SK-N-SH treated with all-trans-retinoic acid at 6 μM for 48 hours (cell line): ENCODE measurements at regions not wholly inside any gene's neighbourhood (a gene's known extent, or its start where the extent isn't known, plus 50 kb on each side); places are given as distances from the start of the nearest gene placed in this dataset.

Experiments
- ATAC-seq: fragments of 200-7000 bp; cut with Tn5 transposase; 3 replicates; pipeline ENCODE4 v1.9.1; 2020; ENCODE audit warnings: mild to moderate bottlenecking, moderate library complexity
- ARNTL ChIP-seq: fragments of 450-650 bp; formaldehyde crosslinking; IDR thresholded peaks from 2 replicates; pipeline ENCODE4 v1.5.0; 2020; ENCODE audit warnings: low read depth, mild to moderate bottlenecking, moderate library complexity, borderline replicate concordance
- BACH2 ChIP-seq: fragments of 250-450 bp; sonication (Bioruptor Pico); IDR thresholded peaks from 2 replicates; pipeline ENCODE4 v1.9.0; 2021; ENCODE audit warnings: mild to moderate bottlenecking, borderline replicate concordance
- CSDC2 ChIP-seq: fragments of 250-450 bp; sonication (Bioruptor Pico); IDR thresholded peaks from 2 replicates; pipeline ENCODE4 v1.5.0; 2020; ENCODE audit warnings: mild to moderate bottlenecking, moderate library complexity
- CSRNP3 ChIP-seq: fragments of 250-450 bp; sonication (Bioruptor Pico); IDR thresholded peaks from 2 replicates; pipeline ENCODE4 v1.5.1; 2021; ENCODE audit warnings: mild to moderate bottlenecking, moderate library complexity
- ESRRG ChIP-seq: fragments of 250-450 bp; sonication (Bioruptor Pico); IDR thresholded peaks from 2 replicates; pipeline ENCODE4 v1.6.1; 2021; ENCODE audit warnings: mild to moderate bottlenecking
- GLIS3 ChIP-seq: fragments of 250-450 bp; sonication (Bioruptor Pico); IDR thresholded peaks from 2 replicates; pipeline ENCODE4 v1.5.0; 2020; ENCODE audit warnings: mild to moderate bottlenecking, moderate library complexity
- ISL1 ChIP-seq: fragments of 250-450 bp; sonication (Bioruptor Pico); IDR thresholded peaks from 2 replicates; pipeline ENCODE4 v2.1.2; 2022; ENCODE audit warnings: mild to moderate bottlenecking, moderate library complexity
- OSR1 ChIP-seq: fragments of 250-450 bp; sonication (Bioruptor Pico); IDR thresholded peaks from 2 replicates; pipeline ENCODE4 v1.8.0; 2022; ENCODE audit warnings: moderate library complexity, mild to moderate bottlenecking, inconsistent platforms
- PATZ1 ChIP-seq: fragments of 250-450 bp; sonication (Bioruptor Pico); IDR thresholded peaks from 2 replicates; pipeline ENCODE4 v1.8.0; 2020; ENCODE audit warnings: mild to moderate bottlenecking, moderate library complexity, borderline replicate concordance
- POU6F1 ChIP-seq: fragments of 250-450 bp; sonication (Bioruptor Pico); IDR thresholded peaks from 2 replicates; pipeline ENCODE4 v1.8.0; 2021; ENCODE audit warnings: low read depth, mild to moderate bottlenecking, moderate library complexity, borderline replicate concordance
- PPARA ChIP-seq: fragments of 250-450 bp; sonication (Bioruptor Pico); IDR thresholded peaks from 2 replicates; pipeline ENCODE4 v1.5.0; 2020; ENCODE audit warnings: mild to moderate bottlenecking, borderline replicate concordance
- RARB ChIP-seq: fragments of 250-450 bp; sonication (Bioruptor Pico); IDR thresholded peaks from 2 replicates; pipeline ENCODE4 v1.8.0; 2021; ENCODE audit warnings: mild to moderate bottlenecking, moderate library complexity
- SNAI2 ChIP-seq: fragments of 250-450 bp; sonication (Bioruptor Pico); IDR thresholded peaks from 2 replicates; pipeline ENCODE4 v1.5.0; 2020; ENCODE audit warnings: mild to moderate bottlenecking, moderate library complexity
- TCF4 ChIP-seq: fragments of 250-450 bp; sonication (Bioruptor Pico); IDR thresholded peaks from 2 replicates; pipeline ENCODE4 v1.8.0; 2021; ENCODE audit warnings: mild to moderate bottlenecking, moderate library complexity, borderline replicate concordance
- TOX ChIP-seq: fragments of 250-450 bp; sonication (Bioruptor Pico); IDR thresholded peaks from 2 replicates; pipeline ENCODE4 v1.8.0; 2021; ENCODE audit warnings: mild to moderate bottlenecking, moderate library complexity, borderline replicate concordance
- TSHZ2 ChIP-seq: fragments of 250-450 bp; sonication (Bioruptor Pico); IDR thresholded peaks from 2 replicates; pipeline ENCODE4 v1.5.0; 2020; ENCODE audit warnings: mild to moderate bottlenecking, moderate library complexity
- ZC3H10 ChIP-seq: fragments of 250-450 bp; sonication (Bioruptor Pico); IDR thresholded peaks from 2 replicates; pipeline ENCODE4 v1.5.1; 2021; ENCODE audit warnings: mild to moderate bottlenecking, moderate library complexity
- ZFP3 ChIP-seq: fragments of 250-450 bp; sonication (Bioruptor Pico); IDR thresholded peaks from 2 replicates; pipeline ENCODE4 v1.5.0; 2020; ENCODE audit warnings: mild to moderate bottlenecking, moderate library complexity
- ZFP30 ChIP-seq: fragments of 450-650 bp; formaldehyde crosslinking; IDR thresholded peaks from 2 replicates; pipeline ENCODE4 v1.5.0; 2022; ENCODE audit warnings: mild to moderate bottlenecking, moderate library complexity
- ZNF565 ChIP-seq: fragments of 450-650 bp; formaldehyde crosslinking; conservative IDR thresholded peaks from 2 replicates; pipeline ENCODE4 v1.5.0; 2020; ENCODE audit warnings: low read depth, mild to moderate bottlenecking, moderate library complexity
- ZNF70 ChIP-seq: fragments of 450-650 bp; formaldehyde crosslinking; IDR thresholded peaks from 2 replicates; pipeline ENCODE4 v1.5.0; 2020; ENCODE audit warnings: mild to moderate bottlenecking, moderate library complexity
- ZNF8 ChIP-seq: fragments of 450-650 bp; formaldehyde crosslinking; IDR thresholded peaks from 2 replicates; pipeline ENCODE4 v1.5.0; 2020; ENCODE audit warnings: mild to moderate bottlenecking, moderate library complexity

GRCh38 chr6:170067923-170068360 lies 222.9 kb downstream of the DLL1 start:
- TF ChIP-seq TOX (no peak), TSHZ2 (CRISPR knock-in tag) (no peak), ZNF565 (CRISPR knock-in tag) (no peak), PPARA (CRISPR knock-in tag) (no peak), ISL1 (CRISPR knock-in tag) (no peak), BACH2 (no peak), ARNTL (CRISPR knock-in tag) (no peak), ZFP3 (CRISPR knock-in tag) (no peak), ESRRG (no peak), OSR1 (CRISPR knock-in tag) (no peak), PATZ1 (CRISPR knock-in tag) (no peak), CSDC2 (no peak), ZFP30 (no peak), CSRNP3 (CRISPR knock-in tag) (no peak), TCF4 (no peak), ZC3H10 (CRISPR knock-in tag) (no peak), SNAI2 (CRISPR knock-in tag) (no peak), ZNF8 (no peak)
- no peak for ATAC-seq

GRCh38 chr6:170067181-170067641 lies 223.7 kb downstream of the DLL1 start:
- ATAC-seq: no peak
- TF ChIP-seq ZNF565 (CRISPR knock-in tag): no peak
- no peak for TF ChIP-seq TSHZ2 (CRISPR knock-in tag)
- TF ChIP-seq GLIS3 (CRISPR knock-in tag): no peak
- no peak for TF ChIP-seq ISL1 (CRISPR knock-in tag)
- no peak for TF ChIP-seq POU6F1 (CRISPR knock-in tag)
- TF ChIP-seq RARB: no peak
- no peak for TF ChIP-seq ZNF70
- TF ChIP-seq TCF4: no peak
- TF ChIP-seq BACH2: no peak
- no peak for TF ChIP-seq SNAI2 (CRISPR knock-in tag)
- TF ChIP-seq ZFP3 (CRISPR knock-in tag): no peak
- TF ChIP-seq TOX: no peak
- no peak for TF ChIP-seq ZFP30
- TF ChIP-seq PPARA (CRISPR knock-in tag): no peak
